ENCODE measurements at regions not wholly inside any gene's neighbourhood (a gene's known extent, or its start where the extent isn't known, plus 50 kb on each side); places are given as distances from the start of the nearest gene placed in this dataset.

DNA sequence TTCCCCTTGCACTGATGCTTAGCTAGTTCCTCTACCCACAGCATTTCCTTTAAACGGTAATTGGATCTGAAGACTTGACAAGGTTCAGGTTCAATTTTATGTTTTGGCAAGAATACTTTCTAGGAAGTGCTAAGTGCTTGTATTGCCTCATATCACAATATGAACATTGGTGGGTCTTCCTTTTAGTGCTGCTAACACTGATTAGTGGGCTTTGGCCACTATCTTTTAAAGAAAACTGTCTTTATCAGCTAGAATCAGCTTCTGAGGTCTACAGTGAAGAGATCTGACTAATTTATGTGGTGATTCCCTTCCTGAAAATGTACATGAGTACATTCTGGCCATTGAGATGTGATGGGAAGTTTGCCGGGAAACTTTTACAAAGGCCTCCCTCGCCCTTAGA is 316.7 kb upstream of the KLF3 start:
- no peak for DNase-seq

DNA sequence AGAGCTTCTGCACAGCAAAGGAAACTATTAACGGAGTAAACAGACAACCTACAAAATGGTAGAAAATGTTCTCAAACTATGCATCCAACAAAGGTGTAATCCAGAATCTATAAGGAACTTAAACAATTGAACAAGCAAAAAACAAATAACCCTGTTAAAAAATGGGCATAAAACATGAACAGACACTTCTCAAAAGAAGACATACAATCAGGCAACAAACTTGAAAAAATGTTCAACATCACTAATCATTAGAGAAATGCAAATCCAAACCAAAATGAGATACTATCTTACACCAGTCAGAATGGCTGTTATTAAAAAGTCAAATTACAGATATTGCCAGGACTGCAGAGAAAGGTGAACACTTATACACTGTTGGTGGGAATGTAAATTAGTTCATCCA is 309.6 kb upstream of the KLF3 start:
- DNase-seq: no peak

DNA sequence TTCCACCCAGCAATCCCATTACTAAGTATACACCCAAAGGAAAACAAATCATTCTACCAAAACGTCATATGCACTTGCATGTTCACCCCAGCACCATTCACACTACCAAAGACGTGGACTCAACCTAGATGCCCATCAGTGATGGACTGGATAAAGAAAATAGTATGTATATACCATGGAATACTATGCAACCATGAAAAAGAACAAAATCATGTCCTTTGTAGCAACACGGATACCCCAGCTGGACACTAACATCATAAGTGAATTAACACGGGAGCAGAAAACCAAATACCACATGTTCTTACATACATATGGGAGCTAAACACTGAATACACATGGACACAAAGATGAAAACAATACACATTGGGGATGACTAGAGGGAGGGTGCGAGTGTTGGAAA is 309.1 kb upstream of the KLF3 start:
- no peak for DNase-seq

DNA sequence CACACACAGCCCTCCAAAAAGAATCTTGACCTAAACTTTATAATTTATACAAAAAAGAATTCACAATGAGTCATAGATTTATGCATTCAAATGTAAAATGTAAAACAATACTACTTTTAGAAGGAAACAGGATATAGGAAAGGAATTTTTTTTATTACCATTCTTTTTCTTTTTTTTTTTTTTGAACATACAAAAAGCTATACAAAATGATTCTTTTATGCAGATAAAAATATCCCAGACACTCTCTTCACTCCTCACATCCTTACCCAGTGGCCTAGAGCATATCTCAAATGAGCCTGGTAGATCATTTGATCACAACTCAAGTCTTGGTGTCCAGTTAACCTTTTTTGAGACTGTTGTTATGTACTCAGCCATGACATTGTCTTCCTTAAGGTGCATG is 307.3 kb upstream of the KLF3 start:
- DNase-seq: no peak

DNA sequence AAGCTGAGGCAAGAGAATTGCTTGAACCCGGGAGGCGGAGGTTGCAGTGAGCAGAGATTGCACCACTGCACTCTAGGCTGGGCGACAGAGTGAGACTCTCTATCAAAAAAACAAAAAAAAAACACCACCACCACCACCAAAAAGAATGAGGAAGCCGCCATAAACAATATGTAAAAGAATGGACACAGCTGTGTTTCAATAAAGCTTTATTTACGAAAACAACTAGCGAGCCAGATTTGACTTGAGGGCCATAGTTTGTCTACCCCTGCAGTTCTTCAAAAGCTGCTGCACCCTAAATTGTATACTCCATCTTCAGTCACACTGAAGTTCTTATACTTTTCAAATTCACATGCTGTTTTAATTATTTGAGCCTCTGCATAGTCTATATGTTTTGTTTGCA is 306.5 kb upstream of the KLF3 start:
- DNase-seq: no peak

DNA sequence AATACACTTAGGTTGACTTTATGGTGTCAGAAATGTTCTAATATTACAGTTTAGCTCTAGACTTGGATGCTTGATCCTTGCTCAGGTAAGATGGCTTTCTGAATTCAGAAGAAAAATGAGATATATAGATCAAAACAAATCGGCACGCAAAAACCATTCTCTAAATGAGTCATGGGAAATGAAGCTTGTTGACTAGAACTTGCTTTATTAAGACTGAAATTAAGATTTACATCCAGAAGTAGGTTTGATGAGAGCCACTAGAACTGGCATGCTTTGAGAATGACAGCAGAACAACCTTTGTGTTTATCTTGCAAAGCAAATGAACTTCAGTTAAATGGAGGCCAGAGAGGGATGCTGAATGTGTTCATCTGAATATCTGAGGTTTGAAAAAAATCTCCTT is 304.9 kb upstream of the KLF3 start:
- no peak for DNase-seq

DNA sequence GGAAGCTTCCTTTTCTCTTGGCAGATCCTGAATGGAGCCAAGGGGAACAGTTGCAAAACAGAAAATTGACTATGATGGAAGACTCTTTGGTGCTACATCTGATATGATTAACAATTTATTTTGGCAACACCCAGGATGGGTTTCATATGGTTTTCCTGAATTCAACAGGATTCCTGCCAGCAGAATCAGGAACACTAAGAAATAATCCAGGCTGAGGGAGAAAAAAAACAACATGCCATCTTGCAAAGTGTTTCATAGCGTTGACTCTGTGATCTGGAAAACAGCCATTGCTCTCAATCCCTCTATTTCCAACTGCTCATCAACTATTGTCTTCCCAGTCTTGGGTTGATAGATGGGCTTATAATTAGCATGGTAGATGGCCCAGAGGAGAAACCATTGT is 303.8 kb upstream of the KLF3 start:
- DNase-seq: no peak

DNA sequence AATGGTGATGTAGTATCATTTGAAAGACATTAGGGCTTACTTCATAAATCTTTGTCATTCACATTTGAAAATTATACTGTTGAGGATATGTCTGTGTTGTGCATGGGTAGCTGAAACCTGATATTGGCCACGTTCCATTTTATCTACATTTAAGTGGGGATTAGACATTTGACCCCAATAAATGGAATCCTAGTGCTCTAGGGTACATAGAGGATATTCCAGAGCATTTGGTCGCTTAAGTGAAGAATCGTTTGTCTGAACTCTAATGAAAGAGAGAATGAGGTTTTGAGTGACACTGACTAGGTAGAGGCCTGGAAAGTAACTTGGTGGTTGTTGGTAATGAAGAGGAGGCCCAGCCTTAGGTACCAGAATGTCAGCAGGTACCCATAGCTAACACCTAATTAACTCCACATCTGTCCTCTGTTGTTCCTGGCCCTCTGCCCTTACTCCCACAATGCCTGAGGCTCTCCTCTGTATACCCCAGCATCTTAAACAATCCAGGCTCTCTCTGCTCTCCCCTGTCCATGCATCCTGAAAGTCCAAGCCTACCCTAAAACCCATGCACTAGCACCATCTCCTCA is 299.5 kb upstream of the KLF3 start:
- DNase-seq: no peak

DNA sequence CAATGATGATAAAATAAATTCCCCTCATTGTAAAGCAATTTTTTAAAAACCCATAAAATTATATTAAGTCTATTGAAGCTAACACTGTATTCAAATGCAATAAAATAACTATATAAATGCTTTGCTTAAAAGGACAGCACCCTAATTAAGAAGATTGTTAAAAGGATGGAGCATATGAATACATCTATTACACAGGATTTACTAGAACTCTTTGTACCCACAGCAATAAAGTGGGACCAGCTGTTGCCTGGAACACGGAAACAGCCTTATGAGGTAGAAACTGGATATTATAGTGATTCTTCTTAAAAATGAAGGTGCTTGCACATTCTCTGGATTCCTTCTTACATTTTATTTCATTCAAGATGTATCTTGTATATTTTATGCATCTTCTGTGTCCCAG is 298.7 kb upstream of the KLF3 start:
- DNase-seq: no peak

DNA sequence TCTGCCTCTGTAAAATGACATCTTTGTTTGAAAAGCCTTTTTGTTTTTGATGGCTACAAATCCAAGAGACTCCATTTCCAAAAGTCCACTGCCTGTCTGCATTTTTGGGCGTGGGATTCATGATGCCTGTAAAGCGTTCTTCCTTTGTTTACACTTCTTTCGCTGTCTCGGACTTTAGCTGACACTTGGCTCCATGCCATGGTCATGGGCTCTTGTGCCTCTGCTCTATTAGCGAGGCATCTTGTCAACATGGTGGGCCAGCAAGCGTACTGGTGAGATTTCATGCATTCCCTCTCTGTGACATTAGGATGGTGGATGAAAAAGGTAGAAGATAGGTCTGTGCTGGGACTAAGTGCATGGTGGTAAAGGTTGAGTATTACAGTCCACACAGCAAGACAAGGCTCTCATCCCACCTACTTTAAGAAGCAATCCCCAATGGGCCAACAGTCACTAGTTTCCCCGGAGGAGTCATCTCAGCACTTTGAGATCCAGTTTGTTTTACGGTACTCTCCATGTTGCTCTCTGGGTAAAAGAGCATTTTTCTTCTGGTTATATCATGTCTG is 298.2 kb upstream of the KLF3 start:
- peak; percentile 39 for DNase-seq

DNA sequence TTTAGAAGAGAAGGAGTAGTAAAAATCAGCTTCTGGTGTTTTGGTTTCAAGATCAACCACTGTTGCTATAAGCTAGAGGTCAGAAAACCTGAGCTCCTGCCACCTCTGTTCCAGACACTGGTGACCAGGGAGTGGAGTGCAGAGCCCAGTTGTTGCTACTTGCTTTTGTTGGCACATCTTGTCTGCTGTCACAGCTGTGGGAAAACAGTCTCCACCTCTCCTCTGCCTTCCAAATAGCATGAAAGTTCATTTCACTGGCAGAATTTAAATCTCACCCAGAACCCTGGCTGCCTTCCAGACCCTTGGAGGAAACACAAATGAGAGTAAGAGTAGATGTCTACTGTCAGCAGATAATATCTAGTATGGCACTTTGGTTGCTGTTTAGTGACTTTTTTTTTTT is 297.5 kb upstream of the KLF3 start:
- DNase-seq: no peak

DNA sequence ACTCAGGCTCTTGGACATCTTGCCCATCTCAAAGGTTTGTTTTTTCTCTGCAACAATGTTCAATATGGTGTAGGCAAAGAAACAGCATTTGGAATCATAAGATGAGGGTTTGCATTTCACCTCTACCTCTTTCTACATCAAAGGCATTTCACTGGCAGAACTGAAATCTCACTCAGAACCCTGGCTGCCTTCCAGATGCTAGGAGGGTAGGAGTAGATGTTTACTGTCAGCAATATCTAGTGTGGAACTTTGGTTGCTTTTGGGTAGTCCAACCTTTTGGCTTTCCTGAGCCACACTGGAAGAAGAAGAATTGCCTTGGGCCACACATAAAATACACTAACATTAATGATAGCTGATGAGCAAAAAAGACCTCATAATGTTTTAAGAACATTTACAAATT is 297.0 kb upstream of the KLF3 start:
- DNase-seq: no peak

DNA sequence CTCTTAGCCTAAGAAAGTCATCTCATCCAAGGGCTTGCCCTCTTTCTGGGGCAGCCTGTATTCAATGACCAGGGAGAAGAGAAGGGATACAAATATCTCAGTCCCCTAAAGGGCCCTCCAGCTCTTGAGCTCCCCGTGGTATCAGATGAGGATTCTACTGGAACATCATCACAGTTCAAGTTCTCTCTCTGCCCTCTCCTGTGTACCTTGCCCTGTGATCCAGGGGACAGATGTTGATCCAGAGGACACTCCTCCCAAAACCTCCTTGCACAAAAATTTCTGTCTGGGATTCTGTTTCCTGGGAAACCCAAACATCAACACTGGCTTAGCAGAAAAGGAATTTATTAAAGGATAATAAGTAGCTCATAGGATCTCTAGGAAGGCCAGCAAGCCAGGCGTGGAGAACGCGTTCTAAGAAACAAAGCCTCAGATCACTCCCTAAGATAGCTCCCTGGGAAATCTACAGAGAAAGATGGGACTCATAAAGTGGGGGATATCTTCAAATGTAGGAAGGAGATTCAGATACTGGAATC is 296.3 kb upstream of the KLF3 start:
- DNase-seq: no peak

DNA sequence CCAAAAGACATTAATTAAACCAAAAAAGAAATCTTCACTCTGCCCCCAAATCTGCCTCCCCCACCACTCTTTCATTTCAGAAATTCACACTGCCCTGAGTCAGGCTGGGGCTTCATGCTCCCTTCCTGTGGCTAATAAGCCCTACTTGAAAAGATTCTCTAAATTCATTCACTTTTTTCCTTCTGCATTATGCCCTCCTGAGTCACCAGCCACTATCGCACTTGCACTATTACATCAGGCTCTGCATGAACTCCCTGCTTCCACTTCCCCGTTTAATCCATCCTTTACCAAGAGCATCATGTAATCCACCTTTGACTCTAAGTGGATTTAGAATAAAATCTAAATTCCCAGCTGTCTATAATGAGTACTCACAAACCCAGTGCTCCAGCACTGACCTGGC is 295.4 kb upstream of the KLF3 start:
- no peak for DNase-seq

DNA sequence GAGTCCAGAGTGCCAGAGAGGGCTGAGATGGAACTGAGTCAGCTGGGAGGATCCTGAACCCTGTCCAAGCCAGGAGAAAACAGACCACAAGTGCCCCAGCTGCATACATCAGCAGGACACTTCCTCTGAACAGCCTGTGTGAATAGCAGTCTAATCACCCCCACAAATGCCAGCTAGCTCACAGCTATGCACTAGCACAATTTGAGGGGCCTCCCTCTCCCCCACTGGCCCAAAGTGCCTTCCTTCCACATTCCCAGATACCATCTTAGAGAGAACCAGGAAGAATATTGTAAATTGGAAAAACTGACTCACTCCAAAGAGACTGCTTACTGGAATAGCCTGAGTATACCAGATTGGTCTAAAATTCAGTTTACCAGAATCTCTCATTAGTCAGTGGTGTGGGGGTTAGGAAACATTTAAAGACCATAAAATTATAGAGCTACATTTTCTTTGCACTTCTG is 292.6 kb upstream of the KLF3 start:
- DNase-seq: no peak

DNA sequence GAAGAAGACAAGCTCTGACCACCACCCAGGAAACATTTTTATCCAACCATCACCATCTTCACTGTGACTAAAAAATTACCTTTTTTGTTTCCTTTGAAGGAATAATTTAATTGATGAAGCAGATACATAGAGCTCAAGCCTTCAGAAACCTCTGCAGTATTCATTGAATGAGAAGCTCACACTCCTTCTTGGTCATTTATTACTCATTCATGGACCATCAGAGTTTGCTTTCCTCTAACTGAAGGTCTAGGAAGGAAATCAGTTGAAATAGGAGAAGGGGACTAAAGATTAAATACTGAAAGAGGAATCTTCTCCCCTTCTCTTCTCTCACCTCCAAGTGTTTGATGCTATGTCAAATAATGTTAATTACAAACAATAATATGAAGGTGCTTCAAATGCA is 290.6 kb upstream of the KLF3 start:
- no peak for DNase-seq

DNA sequence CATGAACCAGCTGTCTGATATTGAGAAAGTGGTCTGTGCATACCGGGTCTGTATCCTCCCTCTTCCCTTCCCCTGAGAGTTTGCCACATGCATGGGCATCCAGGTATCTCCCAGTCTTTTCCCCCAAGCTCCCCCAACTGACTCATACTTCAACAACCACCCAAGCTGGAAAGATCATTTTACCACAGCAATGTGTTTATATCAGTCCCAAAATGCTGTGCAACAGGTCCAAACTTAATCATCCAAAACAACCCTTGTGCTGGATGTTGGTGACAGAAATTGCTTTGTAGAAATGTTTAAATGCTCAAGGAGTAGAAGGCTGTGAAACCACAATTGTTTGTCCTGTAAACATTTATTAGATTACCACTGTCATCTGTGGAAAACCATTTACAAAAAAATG is 286.8 kb upstream of the KLF3 start:
- no peak for DNase-seq

DNA sequence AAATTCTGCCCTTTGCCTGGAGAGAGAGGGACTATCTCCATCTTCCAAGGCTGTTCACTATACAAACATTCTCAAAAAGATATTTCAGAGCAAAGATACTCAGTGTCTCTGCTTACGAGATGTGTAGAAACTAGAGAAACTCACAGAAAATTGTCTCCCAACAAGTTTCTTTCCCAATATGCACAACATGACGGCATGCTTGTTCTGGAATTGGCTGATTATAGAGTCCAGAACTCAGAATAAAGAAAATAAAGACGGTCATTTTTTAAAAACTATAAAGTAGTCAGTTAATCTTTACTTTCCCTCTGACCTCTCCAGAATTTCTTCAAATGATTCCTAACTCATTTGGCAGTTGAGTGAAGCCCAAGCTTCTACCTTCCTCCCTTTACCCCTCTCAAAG is 285.5 kb upstream of the KLF3 start:
- no peak for DNase-seq

DNA sequence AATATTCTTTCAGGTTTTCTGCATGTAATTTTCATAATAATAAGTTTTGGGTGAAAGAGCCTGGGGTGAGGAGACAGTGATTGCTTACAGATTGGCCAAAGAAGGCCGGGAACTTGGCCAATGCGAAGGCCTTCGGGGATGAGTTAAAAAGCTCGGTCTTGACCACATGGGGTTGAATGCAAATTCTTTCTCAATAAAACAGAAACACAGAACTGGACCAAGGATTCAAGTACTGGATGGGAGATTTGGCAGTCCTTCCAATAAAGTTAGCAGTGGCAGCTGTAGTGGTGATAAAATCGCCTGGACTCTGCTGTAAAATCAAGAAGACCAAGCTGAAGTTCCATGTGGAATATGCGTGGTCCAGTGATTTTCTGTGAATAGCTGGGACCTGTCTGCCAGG is 282.2 kb upstream of the KLF3 start:
- no peak for DNase-seq

DNA sequence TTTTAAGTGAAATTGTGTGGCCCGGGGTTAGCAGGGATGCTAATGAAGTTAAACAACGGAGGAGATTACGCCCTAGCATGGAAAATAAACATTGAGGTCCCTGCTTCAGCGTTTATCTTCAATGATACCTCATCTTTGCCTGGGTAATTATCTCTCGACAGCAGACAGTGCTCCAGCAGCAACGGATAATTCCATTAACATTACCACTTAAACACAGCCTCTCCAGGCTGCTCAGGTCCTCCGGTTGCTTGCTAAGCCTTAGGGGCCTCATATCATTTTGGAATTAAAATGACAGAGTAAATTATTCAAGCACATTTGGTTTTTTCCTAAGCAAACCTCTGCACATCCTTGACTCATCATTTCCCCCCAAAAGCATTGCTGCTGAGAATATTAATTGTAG is 281.5 kb upstream of the KLF3 start:
- DNase-seq: peak; percentile 46

DNA sequence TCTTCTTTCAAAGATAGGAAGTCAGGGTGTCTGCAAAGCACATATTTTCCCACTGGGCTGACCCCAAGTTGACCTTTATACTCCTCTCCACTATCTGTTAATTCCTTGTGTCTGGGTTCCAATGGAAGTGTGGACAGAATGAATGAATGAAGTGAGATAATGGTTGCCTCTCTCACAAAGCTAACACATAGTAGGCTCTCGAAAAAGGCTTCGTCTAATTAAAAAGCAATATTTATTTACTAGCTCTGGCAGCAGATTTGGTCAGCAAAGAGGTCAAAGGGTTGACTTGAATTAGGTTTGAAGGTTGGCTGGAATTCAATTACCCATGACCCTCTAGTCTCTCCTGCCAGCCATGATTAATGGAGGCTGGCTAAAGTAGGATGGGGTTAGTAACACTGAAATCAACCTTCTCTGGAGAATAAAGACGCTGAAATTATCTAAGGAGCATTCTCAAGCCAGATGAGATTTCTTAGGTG is 280.3 kb upstream of the KLF3 start:
- DNase-seq: no peak

DNA sequence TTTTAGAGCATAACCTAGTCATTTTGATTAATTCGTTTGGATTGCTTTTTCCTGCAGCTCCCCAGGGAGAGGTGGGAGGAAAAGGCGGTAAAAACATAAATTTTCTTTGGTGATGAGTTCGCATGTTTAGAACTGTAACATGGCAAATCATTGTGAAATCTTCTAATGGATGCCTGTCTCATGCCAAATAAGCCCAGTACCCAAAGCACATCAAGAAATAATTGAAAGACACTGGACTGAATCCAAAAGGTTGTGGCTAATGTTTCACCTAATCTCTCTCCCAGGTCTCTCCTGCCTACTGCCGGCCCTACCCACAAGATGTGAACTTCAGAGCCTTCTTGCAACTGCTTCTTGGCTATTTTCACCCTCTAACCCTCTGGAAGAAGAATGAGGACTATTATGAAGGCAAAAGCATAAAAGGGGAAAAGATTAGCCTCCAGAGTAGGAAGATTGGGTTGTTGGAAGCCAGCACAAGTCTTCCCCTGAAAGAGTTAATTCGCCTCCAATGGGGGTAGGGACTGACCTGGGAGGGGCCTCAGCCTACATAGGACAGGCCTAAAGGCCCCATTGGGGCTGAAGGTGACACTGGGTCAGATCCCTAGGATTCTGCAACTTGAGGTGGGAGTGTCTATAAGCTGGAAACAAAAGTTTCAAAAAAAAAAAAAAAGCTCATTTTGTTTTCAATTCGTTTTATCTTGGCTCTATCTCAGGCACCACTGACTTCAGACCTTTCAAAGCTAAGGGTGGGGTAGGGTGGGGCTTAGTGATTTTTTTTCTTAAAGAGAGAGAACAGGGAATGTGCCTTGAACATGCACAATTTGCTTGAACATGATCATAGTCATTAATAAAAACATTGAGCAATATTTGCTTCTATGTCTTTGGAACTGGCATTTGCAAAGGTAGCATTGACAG is 278.6 kb upstream of the KLF3 start:
- no peak for DNase-seq

DNA sequence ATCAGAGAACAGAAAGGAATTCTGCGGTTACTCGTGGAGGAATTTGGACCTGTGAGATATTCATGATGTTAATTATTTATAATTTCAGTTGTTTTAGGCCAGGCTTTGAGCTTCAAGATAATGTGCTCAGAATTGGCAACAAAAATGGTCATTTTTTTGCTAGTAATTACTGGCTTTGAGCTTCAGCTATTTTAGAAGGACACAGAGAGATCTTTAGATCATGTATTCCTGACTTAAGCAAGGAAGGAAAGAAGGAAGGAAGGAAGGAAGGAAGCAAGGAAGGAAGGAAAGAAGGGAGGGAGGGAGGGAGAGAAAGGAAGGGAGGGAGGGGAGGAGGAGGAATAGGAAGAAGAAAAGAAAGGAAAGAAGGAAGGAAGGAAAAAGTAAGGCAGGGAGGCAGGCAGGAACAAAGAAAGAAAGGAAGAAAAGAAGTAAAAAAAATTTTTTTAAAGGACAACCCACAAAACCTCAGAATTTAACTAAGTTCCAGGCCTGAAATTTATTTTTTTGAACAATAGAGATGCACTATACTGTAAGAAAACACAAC is 277.9 kb upstream of the KLF3 start:
- no peak for DNase-seq

Data from NCI-H1092 (cell line).